ENCODE measurements at regions not wholly inside any gene's neighbourhood (a gene's known extent, or its start where the extent isn't known, plus 50 kb on each side); places are given as distances from the start of the nearest gene placed in this dataset.
A peak's percentile ranks its signal among the peaks of the same experiment; 100 is the strongest.

- no peak for DNase-seq
Measured at GRCh38 chr18:50492097-50492496, 67.8 kb upstream of the MAPK4 start.

GRCh38 chr18:50494569-50494968 lies 65.3 kb upstream of the MAPK4 start:
- no peak for DNase-seq

- DNase-seq: no peak
Measured at GRCh38 chr18:50506362-50506761, 53.5 kb upstream of the MAPK4 start.

- peak; percentile 31 for DNase-seq
Measured at GRCh38 chr18:50507120-50507590, 52.7 kb upstream of the MAPK4 start.

GRCh38 chr18:50508228-50508627 lies 51.7 kb upstream of the MAPK4 start:
- DNase-seq: no peak

GRCh38 chr18:50509012-50509411 lies 50.9 kb upstream of the MAPK4 start:
- no peak for DNase-seq

All from fibroblast of skin of scalp (primary cell).